ENCODE measurements at regions not wholly inside any gene's neighbourhood (a gene's known extent, or its start where the extent isn't known, plus 50 kb on each side); places are given as distances from the start of the nearest gene placed in this dataset.

DNA sequence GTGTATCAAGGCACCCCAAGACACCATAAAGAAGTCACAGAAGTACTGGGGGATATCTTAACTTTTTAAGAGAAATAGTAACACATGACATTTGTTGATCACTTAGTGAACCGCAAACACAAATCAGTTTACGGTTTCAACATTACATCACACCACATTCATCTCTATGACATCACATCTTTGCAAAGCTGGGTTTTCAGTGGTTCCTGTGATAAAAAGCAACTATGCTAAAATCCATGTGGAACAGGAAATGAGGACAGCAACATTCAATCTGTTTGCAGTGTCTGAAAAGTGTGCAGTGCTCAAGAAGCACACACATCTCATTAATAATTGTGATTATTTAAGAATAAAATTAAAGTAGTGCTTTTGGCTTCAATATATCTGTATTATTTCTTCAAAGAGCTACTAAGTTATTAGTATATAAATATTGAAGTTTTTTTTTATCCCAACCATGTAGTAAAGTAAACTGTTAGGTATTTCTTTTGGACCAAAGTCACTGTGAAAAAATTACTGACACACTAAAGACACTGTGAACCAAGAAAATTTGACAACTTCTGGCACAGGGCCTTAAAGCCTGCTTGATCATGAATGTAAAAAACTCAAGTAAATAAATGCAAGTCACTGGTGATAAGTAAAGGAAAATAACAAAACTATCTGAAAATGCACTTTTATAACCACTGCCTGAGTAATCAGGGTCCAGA, 156.0 kb upstream of the SOX6 start:
- no peak for TF ChIP-seq EZH2 (IDR thresholded peaks at IDR 0.05; ENCODE audit: borderline replicate concordance, insufficient read depth, low read depth, low read length, poor library complexity, severe bottlenecking)
- TF ChIP-seq, protein P1, sequence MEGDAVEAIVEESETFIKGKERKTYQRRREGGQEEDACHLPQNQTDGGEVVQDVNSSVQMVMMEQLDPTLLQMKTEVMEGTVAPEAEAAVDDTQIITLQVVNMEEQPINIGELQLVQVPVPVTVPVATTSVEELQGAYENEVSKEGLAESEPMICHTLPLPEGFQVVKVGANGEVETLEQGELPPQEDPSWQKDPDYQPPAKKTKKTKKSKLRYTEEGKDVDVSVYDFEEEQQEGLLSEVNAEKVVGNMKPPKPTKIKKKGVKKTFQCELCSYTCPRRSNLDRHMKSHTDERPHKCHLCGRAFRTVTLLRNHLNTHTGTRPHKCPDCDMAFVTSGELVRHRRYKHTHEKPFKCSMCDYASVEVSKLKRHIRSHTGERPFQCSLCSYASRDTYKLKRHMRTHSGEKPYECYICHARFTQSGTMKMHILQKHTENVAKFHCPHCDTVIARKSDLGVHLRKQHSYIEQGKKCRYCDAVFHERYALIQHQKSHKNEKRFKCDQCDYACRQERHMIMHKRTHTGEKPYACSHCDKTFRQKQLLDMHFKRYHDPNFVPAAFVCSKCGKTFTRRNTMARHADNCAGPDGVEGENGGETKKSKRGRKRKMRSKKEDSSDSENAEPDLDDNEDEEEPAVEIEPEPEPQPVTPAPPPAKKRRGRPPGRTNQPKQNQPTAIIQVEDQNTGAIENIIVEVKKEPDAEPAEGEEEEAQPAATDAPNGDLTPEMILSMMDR (IDR thresholded peaks at IDR 0.05) = no peak
